ENCODE measurements at regions not wholly inside any gene's neighbourhood (a gene's known extent, or its start where the extent isn't known, plus 50 kb on each side); places are given as distances from the start of the nearest gene placed in this dataset.
"Not testable (repeated sequence)": the region's sequence is repeated elsewhere in the genome, so short reads cannot be mapped to it uniquely, and the experiment has no call there.

DNA sequence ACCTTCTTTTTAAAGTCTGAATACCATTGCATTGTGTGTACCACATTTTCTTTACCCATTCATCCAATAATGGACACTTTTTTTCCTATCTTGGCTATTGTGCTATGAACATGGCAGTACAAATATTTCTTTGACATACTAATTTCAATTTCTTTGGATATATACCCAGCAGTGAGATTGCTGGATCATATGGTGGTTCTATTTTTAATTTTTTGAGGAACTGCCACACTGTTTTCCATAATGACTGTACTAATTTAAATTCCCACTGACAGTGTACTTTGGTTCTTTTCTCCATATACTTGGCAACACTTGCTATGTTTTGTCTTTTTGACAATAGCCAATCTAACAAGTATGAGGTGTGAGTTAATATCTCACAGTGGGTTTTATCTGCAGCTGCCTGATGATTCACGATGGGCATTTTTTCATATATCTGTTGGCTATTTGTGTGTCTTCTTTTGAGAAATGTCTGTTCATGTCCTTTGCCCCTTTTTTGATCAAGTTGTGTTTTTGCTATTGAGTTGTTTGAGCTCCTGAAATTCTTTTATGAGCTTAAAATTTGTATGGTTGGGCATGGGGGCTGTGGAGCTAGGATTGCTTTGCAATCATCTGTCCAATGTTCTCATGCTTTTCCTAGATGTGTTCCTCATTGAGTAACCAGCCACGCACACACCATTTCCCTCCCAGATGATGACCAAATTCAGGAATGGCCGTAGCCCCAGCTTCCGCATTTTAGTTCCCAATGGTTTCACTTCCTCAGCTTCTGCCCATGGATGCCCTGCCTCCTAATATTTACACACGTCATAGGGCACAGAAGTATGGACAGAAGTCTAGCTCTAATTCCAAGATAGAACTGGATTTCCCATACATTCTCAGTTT is 380.0 kb upstream of the SGCG start:
- no peak for DNase-seq

- DNase-seq = peak; percentile 56
These were observed 379.3 kb upstream of the SGCG start for GRCh38 chr13:22801402-22802003.

- DNase-seq = peak; percentile 28
These were observed 368.0 kb upstream of the SGCG start for GRCh38 chr13:22812793-22813192.

GRCh38 chr13:22813531-22814377 is 367.0 kb upstream of the SGCG start:
- not testable (repeated sequence) for DNase-seq

- not testable (repeated sequence) for DNase-seq
These were observed 366.3 kb upstream of the SGCG start for GRCh38 chr13:22814433-22814832.

GRCh38 chr13:22821589-22821988 is 359.2 kb upstream of the SGCG start:
- DNase-seq = no peak

DNA sequence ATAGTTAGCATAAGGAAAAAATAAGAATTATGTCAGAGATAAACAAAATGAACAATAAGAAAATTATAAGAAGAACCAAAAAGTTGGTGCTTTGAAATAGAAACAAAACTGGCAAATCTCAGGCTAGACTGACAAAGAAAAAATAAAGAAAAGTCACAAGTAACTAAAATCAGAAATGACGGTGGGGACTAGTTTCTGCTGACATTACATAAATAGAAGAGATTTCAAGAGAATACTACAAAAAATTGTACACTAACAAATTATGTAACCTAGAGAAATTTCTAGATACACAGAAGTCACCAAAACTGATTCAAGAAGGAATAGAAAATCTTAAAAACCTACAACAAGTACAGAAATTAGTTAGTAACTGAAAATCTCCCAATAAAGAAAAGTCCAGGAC is 355.6 kb upstream of the SGCG start:
- DNase-seq = no peak

DNA sequence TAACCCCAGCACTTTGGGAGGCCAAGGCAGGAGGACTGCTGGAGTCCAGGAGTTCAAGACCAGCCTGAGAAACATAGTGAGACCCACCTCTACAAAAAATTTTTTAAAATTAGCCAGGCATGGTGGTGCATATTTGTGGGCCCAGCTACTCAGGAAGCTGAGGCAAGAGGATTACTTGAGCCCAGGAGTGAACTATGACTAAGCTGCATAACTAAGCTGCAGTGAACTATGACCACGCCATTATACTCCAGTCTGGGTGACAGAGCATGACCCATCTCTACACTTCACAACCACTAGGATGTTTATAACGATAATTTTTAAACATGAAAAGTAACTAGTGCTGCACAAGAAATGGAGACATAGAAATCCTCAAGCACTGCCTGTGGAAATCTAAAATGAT is 352.7 kb upstream of the SGCG start:
- no peak for DNase-seq

- no peak for DNase-seq
These were observed 344.3 kb upstream of the SGCG start for GRCh38 chr13:22836475-22836874.

DNA sequence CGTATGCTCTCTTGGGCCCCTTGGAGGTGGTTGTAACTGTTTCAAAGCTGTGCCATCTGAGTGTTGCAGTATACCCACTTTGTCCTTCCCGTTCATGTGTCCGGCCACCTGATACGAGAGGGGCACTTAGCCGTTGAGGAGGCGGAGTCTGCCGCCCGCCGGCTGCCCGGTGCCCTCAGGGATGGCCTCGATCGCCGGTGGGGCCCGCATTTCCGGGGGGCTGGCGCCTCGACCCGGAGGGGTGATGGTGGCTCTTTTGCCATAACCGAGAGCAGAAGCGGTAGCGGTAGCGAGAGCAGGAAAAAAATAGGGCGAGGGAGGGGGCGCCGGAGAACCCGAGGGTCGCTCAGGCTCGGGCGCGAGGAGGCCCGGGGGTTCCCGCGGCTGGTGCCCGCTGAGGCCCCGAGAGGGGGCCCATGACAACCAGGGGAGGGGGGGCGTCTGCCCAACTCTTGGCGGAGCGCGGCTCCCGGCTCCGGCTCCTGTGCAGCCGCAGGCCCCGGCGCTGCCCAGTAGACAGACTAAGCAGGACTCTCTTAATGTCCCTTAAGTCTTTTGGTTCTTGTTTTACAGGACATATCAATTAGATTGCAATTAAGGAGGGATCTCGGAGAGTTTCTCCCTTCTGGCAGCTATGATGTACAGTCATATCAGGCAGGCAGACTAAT is 342.7 kb upstream of the SGCG start:
- DNase-seq = peak; percentile 47

GRCh38 chr13:22839603-22840530 is 340.9 kb upstream of the SGCG start:
- DNase-seq = no peak

DNA sequence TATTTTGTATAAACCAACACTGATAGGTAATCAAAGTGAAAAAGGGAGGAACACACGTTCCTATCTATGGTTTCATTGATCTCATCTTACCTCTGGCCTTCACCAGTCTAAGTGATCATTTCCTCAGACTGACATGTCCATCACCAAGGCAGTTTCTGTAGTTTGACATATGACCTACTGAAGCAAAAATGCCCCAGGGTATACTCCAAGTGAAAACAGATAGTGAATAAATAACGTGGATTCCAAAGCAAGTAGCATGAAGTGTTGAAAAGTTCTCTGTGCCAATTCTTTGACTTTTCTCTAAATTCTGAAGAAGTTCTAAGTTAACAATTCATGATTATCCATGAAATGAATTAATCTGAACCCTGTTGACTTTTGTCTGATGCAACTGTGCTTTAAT is 334.2 kb upstream of the SGCG start:
- DNase-seq = peak; percentile 9

- DNase-seq = no peak
These were observed 332.2 kb upstream of the SGCG start for GRCh38 chr13:22848539-22849052.

DNA sequence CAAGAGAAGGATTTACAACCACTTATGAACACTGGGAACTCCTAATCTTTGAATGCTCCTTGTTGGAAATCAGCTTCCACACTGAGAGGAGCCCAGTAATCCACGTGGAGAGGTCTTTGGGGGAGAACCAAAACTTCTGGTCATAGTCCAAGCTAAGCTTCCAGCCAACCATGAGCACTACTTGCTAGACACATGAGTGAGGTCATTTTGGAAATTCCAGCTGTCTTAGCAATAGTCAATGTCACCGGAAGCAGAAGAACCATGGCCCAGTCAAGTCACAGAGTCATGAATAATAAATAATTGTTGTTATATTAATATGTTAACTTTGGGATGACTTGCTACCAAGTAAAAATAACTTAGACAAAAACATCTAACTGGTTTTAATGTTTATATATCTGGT is 324.9 kb upstream of the SGCG start:
- DNase-seq = no peak

DNA sequence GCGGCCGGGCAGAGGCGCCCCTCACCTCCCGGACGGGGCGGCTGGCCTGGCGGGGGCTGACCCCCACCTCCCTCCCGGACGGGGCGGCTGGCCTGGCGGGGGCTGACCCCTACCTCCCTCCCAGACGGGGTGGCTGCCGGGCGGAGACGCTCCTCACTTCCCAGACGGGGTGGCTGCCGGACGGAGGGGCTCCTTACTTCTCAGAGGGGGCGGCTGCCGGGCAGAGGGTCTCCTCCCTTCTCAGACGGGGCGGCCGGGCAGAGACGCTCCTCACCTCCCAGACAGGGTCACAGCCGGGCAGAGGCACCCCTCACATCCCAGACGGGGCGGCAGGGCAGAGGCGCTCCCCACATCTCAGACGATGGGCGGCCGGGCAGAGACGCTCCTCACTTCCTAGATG is 321.8 kb upstream of the SGCG start:
- not testable (repeated sequence) for DNase-seq

GRCh38 chr13:22859411-22859810 is 321.4 kb upstream of the SGCG start:
- not testable (repeated sequence) for DNase-seq

GRCh38 chr13:22861958-22862466 is 318.8 kb upstream of the SGCG start:
- DNase-seq = no peak

- DNase-seq = peak; percentile 7
These were observed 318.3 kb upstream of the SGCG start for GRCh38 chr13:22862478-22862877.

GRCh38 chr13:22866221-22866620 is 314.6 kb upstream of the SGCG start:
- DNase-seq = no peak

DNA sequence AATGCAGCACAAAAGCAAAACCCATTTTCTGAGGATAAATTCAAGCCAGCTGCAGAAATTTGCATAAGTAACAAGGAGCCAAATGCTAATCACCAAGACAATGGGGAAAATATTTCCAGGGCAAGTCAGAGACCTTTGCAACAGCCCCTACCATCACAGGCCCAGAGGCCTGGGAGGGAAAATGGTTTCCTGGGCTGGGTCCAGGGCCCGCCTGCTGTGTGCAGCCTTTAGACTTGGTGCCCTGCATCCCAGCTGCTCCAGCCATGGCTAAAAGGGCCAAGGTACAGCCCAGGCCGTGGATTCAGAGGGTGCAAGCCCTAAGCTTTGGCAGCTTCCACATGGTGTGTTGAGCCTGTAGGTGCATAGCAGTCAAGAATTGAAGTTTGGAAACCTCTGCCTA is 309.5 kb upstream of the SGCG start:
- no peak for DNase-seq

GRCh38 chr13:22874839-22875238 is 305.9 kb upstream of the SGCG start:
- DNase-seq = no peak

Data from eye (tissue), 1 donor.